H1 (cell line): ENCODE measurements at regions not wholly inside any gene's neighbourhood (a gene's known extent, or its start where the extent isn't known, plus 50 kb on each side); places are given as distances from the start of the nearest gene placed in this dataset.

Source experiments
- BACH1 ChIP-seq: IDR thresholded peaks from 2 replicates; pipeline ENCODE4 v1.6.1; 2012; ENCODE audit warnings: low read length, improper control_type of control experiment
- CEBPB ChIP-seq: IDR thresholded peaks from 2 replicates; pipeline ENCODE4 v1.6.1; 2012; ENCODE audit warnings: low read depth, low read length
- CTCF ChIP-seq, 3 experiments: IDR thresholded peaks; 1 replicate in 2 of 3; 2 replicates in 1 of 3; pipeline versions ENCODE4 v1.5.1 to v1.6.1; 2011; ENCODE audit warnings: low read length in 3 of 3, mild to moderate bottlenecking in 3 of 3, inconsistent platforms in 2 of 3, low read depth in 1 of 3, moderate library complexity in 1 of 3; ENCODE audit not compliant: insufficient read depth in 1 of 3; ENCODE audit errors: control extremely low read depth in 1 of 3
- EGR1 ChIP-seq: IDR thresholded peaks from 2 replicates; pipeline ENCODE4 v1.6.1; 2011; ENCODE audit warnings: low read depth, low read length, borderline replicate concordance
- POLR2A ChIP-seq, 2 experiments: IDR thresholded peaks; 1 replicate in 1 of 2; 2 replicates in 1 of 2; pipeline ENCODE4 v1.6.1; 2011; ENCODE audit warnings: low read depth in 2 of 2, low read length in 2 of 2, mild to moderate bottlenecking in 2 of 2; ENCODE audit errors: control extremely low read depth in 1 of 2
- POLR2AphosphoS5 ChIP-seq: IDR thresholded peaks from 2 replicates; pipeline ENCODE4 v1.6.1; 2011; ENCODE audit warnings: low read depth, low read length
- SP1 ChIP-seq: IDR thresholded peaks from 2 replicates; pipeline ENCODE4 v1.6.1; 2011; ENCODE audit warnings: low read depth, low read length
- TAF1 ChIP-seq: IDR thresholded peaks from 2 replicates; pipeline ENCODE4 v1.6.1; 2011; ENCODE audit warnings: mild to moderate bottlenecking, low read depth, low read length
- TEAD4 ChIP-seq: IDR thresholded peaks from 2 replicates; pipeline ENCODE4 v1.6.1; 2012; ENCODE audit warnings: low read depth, low read length, inconsistent platforms, mixed read lengths
- YY1 ChIP-seq: IDR thresholded peaks from 2 replicates; pipeline ENCODE4 v1.6.1; 2011; ENCODE audit warnings: low read depth, mild to moderate bottlenecking, low read length
- ZNF274 ChIP-seq: IDR thresholded peaks from 2 replicates; pipeline ENCODE4 v1.7.0; 2012; ENCODE audit warnings: low read length, borderline replicate concordance; ENCODE audit errors: extremely low read depth

- no peak for TF ChIP-seq EGR1
- no peak for TF ChIP-seq CEBPB
- no peak for TF ChIP-seq CTCF (IDR thresholded peaks at IDR 0.05; ENCODE audit: control extremely low read depth in 1 of 3, insufficient read depth in 1 of 3, low read depth in 1 of 3, low read length in 3 of 3)
- TF ChIP-seq SP1, result no peak
- no peak for TF ChIP-seq BACH1
- TF ChIP-seq POLR2AphosphoS5, result no peak
- TF ChIP-seq POLR2A (IDR thresholded peaks at IDR 0.05; ENCODE audit: control extremely low read depth in 1 of 2, low read depth in 2 of 2, low read length in 2 of 2), result no peak
- no peak for TF ChIP-seq ZNF274
- no peak for TF ChIP-seq YY1
- no peak for TF ChIP-seq TAF1
- TF ChIP-seq TEAD4, result no peak
Measured at GRCh38 chr5:23612701-23613100, 105.3 kb downstream of the PRDM9 start.
